GM21576 (cell line): ENCODE measurements at regions not wholly inside any gene's neighbourhood (a gene's known extent, or its start where the extent isn't known, plus 50 kb on each side); places are given as distances from the start of the nearest gene placed in this dataset.
"Not testable (repeated sequence)": the region's sequence is repeated elsewhere in the genome, so short reads cannot be mapped to it uniquely, and the experiment has no call there.

Experiments
- ATAC-seq: cut with Tn5 transposase; IDR thresholded peaks from one replicate; pipeline ENCODE4 v1.9.1; 2021; ENCODE audit warnings: mild to moderate bottlenecking, moderate library complexity; ENCODE audit not compliant: unreplicated experiment

GRCh38 chr21:29396951-29397455, 98.3 kb downstream of the BACH1 start:
- no peak for ATAC-seq

GRCh38 chr21:29403301-29403700, 104.6 kb downstream of the BACH1 start:
- no peak for ATAC-seq

- ATAC-seq, result no peak
These were observed 105.3 kb downstream of the BACH1 start for GRCh38 chr21:29403922-29404538.

- no peak for ATAC-seq
These were observed 106.9 kb downstream of the BACH1 start for GRCh38 chr21:29405503-29406122.

GRCh38 chr21:29406385-29406784, 107.7 kb downstream of the BACH1 start:
- ATAC-seq, result no peak

GRCh38 chr21:29407571-29407970, 108.8 kb downstream of the BACH1 start:
- ATAC-seq, result no peak

- no peak for ATAC-seq
These were observed 115.0 kb downstream of the BACH1 start for GRCh38 chr21:29413683-29414082.

- ATAC-seq, result no peak
These were observed 117.5 kb downstream of the BACH1 start for GRCh38 chr21:29416268-29416667.

- ATAC-seq, result peak; percentile 75
These were observed 120.1 kb downstream of the BACH1 start for GRCh38 chr21:29418813-29419212.

GRCh38 chr21:29419422-29419821, 120.7 kb downstream of the BACH1 start:
- no peak for ATAC-seq

GRCh38 chr21:29423099-29423870, 124.6 kb downstream of the BACH1 start:
- no peak for ATAC-seq

GRCh38 chr21:29424728-29425127, 126.0 kb downstream of the BACH1 start:
- ATAC-seq, result no peak

- ATAC-seq, result no peak
These were observed 130.5 kb downstream of the BACH1 start for GRCh38 chr21:29429218-29429617.

- ATAC-seq, result no peak
These were observed 131.3 kb downstream of the BACH1 start for GRCh38 chr21:29430030-29430429.

GRCh38 chr21:29430576-29430975, 131.9 kb downstream of the BACH1 start:
- ATAC-seq, result no peak

GRCh38 chr21:29431178-29431577, 132.5 kb downstream of the BACH1 start:
- no peak for ATAC-seq

- no peak for ATAC-seq
These were observed 133.0 kb downstream of the BACH1 start for GRCh38 chr21:29431680-29432079.

GRCh38 chr21:29433366-29434059, 134.8 kb downstream of the BACH1 start:
- ATAC-seq, result no peak

GRCh38 chr21:29434081-29434480, 135.4 kb downstream of the BACH1 start:
- ATAC-seq, result no peak

GRCh38 chr21:29434982-29435381, 136.3 kb downstream of the BACH1 start:
- ATAC-seq, result not testable (repeated sequence)

GRCh38 chr21:29436143-29436542, 137.4 kb downstream of the BACH1 start:
- no peak for ATAC-seq
